ENCODE measurements at regions not wholly inside any gene's neighbourhood (a gene's known extent, or its start where the extent isn't known, plus 50 kb on each side); places are given as distances from the start of the nearest gene placed in this dataset.
"Not testable (repeated sequence)": the region's sequence is repeated elsewhere in the genome, so short reads cannot be mapped to it uniquely, and the experiment has no call there.

DNA sequence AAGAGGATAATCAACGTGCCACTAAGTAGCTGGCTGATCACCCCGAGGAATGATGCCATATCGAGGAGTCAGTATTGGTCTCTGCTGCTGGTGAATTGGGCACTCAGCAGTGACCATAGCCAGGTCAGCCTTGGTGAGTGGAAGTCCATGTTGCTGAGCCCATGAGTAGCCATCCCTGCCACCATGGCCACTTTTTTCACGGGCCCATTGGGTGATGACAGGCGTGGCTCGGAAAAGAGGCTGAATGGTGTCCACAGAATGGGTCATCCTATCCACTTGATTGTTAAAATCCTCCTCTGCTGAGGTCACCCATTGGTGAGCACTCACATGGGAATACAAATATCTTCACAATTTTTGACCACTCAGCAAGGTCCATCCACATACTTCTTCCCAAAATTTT lies 114.4 kb downstream of the UBE2NL start:
- TF ChIP-seq, protein P1, sequence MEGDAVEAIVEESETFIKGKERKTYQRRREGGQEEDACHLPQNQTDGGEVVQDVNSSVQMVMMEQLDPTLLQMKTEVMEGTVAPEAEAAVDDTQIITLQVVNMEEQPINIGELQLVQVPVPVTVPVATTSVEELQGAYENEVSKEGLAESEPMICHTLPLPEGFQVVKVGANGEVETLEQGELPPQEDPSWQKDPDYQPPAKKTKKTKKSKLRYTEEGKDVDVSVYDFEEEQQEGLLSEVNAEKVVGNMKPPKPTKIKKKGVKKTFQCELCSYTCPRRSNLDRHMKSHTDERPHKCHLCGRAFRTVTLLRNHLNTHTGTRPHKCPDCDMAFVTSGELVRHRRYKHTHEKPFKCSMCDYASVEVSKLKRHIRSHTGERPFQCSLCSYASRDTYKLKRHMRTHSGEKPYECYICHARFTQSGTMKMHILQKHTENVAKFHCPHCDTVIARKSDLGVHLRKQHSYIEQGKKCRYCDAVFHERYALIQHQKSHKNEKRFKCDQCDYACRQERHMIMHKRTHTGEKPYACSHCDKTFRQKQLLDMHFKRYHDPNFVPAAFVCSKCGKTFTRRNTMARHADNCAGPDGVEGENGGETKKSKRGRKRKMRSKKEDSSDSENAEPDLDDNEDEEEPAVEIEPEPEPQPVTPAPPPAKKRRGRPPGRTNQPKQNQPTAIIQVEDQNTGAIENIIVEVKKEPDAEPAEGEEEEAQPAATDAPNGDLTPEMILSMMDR (IDR thresholded peaks at IDR 0.05; ENCODE audit: low read depth, low read length): no peak
- H3K9me3 ChIP-seq (ENCODE audit: low read depth): no peaks in the 10 kb centered on the region

DNA sequence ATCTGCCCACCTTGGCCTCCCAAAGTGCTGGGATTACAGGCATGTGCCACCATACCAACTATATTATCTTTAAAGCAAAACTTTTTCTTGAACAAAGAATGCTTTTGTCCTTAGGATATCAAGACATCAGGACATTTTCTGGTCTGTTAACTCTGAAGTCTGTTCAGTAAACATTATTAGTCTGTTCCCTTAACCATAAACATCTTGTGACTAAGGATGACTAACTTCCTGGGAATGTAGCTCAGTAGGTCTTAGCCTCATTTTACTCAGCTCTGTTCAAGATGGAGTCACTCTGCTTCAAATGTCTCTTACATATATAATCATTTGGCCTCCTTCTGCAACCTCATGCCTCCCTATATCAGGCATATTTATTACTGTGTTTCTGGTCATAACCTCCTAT lies 122.9 kb downstream of the UBE2NL start:
- H3K27ac ChIP-seq: no peak overlapping the region
- no peaks in the 10 kb centered on the region for H3K27me3 ChIP-seq
- DNase-seq (ENCODE audit: low read depth in 1 of 2, low spot score in 1 of 2): peak in 1 of 2 donors; percentile 24
- H3K36me3 ChIP-seq: no peaks in the 10 kb centered on the region
- H3K4me3 ChIP-seq: no peak overlapping the region
- TF ChIP-seq, protein P1 (IDR thresholded peaks at IDR 0.05; ENCODE audit: low read depth, low read length): no peak
- no peaks in the 10 kb centered on the region for H3K9me3 ChIP-seq (ENCODE audit: low read depth)
- no peaks in the 10 kb centered on the region for H3K4me1 ChIP-seq (ENCODE audit: low read depth)

More for the DNA sequence above, 114.4 kb downstream of the UBE2NL start:
- Histone ChIP-seq H3K4me3 (no peak overlapping the region), H3K27me3 (no peaks in the 10 kb centered on the region), H3K36me3 (no peaks in the 10 kb centered on the region), H3K27ac (no peak overlapping the region), H3K4me1 (ENCODE audit: low read depth) (no peaks in the 10 kb centered on the region)
- DNase-seq (ENCODE audit: low read depth in 1 of 2, low spot score in 1 of 2): no peak

DNA sequence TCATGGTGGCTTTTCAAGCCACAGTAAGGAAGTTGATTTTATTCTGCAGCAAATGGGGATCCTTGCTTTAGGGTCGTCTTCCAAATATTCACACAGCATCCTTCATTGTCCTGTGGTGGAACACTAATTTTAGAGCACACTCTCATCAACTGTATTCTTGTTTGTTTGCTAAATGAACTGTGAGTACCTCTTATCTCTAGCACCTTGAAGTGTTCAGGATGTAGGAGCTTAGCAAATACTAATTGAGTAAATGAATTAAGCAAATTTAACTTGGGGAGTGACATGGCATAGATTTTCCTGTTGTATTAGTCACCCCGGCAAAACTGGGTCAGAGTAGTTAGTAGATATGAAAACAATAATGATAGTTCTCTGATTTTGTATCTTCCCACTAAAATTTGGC lies 156.9 kb downstream of the UBE2NL start:
- H3K36me3 ChIP-seq: no peaks in the 10 kb centered on the region
- H3K27me3 ChIP-seq: no peaks in the 10 kb centered on the region
- no peak overlapping the region for H3K4me3 ChIP-seq
- no peaks in the 10 kb centered on the region for H3K4me1 ChIP-seq (ENCODE audit: low read depth)
- TF ChIP-seq, protein P1 (IDR thresholded peaks at IDR 0.05; ENCODE audit: low read depth, low read length): no peak
- H3K27ac ChIP-seq: no peak overlapping the region
- no peak for DNase-seq (ENCODE audit: low read depth in 1 of 2, low spot score in 1 of 2)
- H3K9me3 ChIP-seq (ENCODE audit: low read depth): no peaks in the 10 kb centered on the region

DNA sequence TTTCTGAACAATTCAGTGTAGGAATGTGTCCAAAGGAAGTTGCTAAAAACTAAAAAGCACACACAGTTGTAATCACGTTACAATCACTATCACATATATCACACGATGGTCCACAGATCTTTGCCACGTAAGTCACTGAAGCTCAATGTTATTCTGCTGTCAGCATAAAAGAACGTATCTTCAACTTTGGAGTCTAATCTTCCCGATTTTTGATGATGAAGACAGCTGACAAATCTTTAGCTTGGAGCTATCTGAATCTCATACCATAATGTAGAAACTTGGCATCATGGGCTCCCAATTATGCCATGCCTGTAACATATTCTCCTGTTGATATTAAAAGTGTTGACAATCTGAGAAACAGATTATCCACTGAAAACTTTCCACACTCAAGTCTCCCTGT lies 158.4 kb downstream of the UBE2NL start:
- H3K27ac ChIP-seq: no peak overlapping the region
- H3K4me3 ChIP-seq: no peak overlapping the region
- TF ChIP-seq, protein P1 (IDR thresholded peaks at IDR 0.05; ENCODE audit: low read depth, low read length): no peak
- H3K36me3 ChIP-seq: no peaks in the 10 kb centered on the region
- no peaks in the 10 kb centered on the region for H3K4me1 ChIP-seq (ENCODE audit: low read depth)
- H3K9me3 ChIP-seq (ENCODE audit: low read depth): no peaks in the 10 kb centered on the region
- DNase-seq (ENCODE audit: low read depth in 1 of 2, low spot score in 1 of 2): no peak
- H3K27me3 ChIP-seq: no peaks in the 10 kb centered on the region

DNA sequence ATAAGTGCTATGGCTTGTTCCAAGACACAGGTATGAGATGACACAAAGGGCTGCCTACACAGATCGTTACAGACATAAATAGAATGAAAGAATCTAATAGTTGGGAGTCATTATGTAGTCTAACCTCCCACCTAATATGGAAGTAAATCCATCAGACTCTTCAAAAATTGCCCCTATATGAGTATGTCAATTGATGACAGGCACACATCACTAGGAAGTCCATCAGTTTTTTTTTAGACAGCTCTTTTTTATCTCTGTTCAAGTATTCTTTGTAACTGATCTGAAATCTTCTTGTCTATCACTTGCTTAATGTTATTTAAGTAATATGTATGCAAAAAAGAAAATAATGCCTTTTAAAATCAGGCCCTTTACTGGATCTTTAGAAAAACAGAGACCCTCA lies 191.6 kb downstream of the UBE2NL start:
- H3K4me1 ChIP-seq (ENCODE audit: low read depth): no peaks in the 10 kb centered on the region
- no peak overlapping the region for H3K4me3 ChIP-seq
- H3K36me3 ChIP-seq: no peaks in the 10 kb centered on the region
- H3K9me3 ChIP-seq (ENCODE audit: low read depth): no peaks in the 10 kb centered on the region
- no peaks in the 10 kb centered on the region for H3K27me3 ChIP-seq
- H3K27ac ChIP-seq: no peak overlapping the region
- TF ChIP-seq, protein P1 (IDR thresholded peaks at IDR 0.05; ENCODE audit: low read depth, low read length): no peak
- DNase-seq (ENCODE audit: low read depth in 1 of 2, low spot score in 1 of 2): no peak

DNA sequence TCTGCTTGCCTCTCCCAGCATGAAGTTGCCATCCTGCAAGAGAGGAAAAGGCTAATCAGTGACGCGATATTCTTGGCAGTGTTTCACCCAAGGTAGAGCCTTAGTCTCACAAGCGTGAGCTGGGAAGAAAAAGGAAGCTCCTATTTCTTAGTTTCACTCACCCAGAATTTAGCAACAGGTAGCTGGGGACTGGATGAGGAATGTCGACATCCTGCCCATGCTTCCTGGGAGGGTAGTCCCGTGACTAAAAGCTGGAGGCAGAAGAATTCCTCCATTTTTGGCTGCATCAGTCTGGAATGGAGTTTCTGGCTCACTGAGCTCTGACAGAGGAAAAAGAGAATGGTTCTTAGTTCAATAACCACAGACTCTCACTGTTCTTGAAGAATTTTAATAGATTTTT lies 198.4 kb downstream of the UBE2NL start:
- H3K9me3 ChIP-seq (ENCODE audit: low read depth); H3K27me3 ChIP-seq; H3K4me1 ChIP-seq (ENCODE audit: low read depth); H3K27ac ChIP-seq; H3K36me3 ChIP-seq; H3K4me3 ChIP-seq: not testable (repeated sequence)
- DNase-seq (ENCODE audit: low read depth in 1 of 2, low spot score in 1 of 2): peak in 1 of 2 donors; percentile 0

DNA sequence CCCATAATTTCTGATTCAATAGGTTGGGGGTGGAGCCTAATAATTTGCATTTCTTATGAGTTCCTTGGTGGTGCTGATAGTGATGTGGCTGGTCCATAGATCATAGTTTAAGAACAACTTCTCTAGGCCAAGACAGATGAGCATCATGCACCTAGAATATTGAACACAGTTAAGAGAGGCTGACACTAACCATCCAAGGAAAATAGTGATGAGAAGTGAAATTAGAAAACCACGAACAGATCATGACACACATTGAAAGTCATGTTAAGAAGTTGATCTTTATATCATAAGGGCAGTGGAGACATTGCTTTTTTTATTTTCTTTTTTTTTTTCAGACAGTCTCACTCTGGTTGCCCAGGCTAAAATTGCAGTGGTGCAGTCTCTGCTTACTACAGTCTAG lies 205.8 kb downstream of the UBE2NL start:
- DNase-seq (ENCODE audit: low read depth in 1 of 2, low spot score in 1 of 2); H3K4me1 ChIP-seq (ENCODE audit: low read depth); H3K27ac ChIP-seq; H3K36me3 ChIP-seq; H3K4me3 ChIP-seq; H3K9me3 ChIP-seq (ENCODE audit: low read depth); H3K27me3 ChIP-seq: not testable (repeated sequence)

DNA sequence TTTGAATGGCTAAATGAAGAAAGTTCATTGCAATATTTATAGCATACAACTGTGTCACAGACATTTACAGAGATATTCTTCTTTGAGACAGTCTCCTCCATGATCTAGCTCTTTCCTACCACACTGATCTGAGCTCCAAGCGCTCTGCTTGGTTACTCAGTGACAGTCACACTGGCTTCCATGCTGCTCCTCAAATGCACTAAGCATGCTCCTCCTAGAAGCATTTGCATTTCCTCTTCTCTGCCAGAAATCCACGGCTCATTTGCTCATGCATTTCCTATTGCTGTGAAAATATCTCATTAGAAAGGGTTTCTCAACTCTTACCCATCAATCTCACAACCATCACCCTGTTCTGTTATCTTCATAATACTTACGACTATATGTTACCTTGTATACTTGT lies 208.2 kb downstream of the UBE2NL start:
- H3K4me3 ChIP-seq; H3K9me3 ChIP-seq (ENCODE audit: low read depth); DNase-seq (ENCODE audit: low read depth in 1 of 2, low spot score in 1 of 2); H3K27ac ChIP-seq; H3K27me3 ChIP-seq; H3K4me1 ChIP-seq (ENCODE audit: low read depth); H3K36me3 ChIP-seq: not testable (repeated sequence)

DNA sequence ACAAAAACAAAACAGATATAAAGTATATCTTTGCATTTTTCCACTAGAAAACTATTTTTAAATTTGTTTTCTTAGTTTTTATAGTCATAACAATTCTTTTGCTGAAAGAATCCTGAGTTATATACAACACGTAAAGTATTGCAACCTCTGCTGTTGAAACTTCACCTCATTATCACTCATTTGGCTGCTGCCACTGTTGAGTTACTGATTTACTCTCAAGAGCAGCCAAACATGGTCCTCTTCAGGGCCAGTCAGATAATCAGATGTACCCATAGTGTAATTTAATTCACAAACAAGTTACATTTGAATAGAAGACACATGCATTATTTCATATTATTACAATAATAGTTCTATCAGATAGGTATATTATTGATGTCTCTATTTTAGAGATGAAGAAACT lies 235.6 kb downstream of the UBE2NL start:
- not testable (repeated sequence) for H3K4me1 ChIP-seq (ENCODE audit: low read depth); H3K9me3 ChIP-seq (ENCODE audit: low read depth); H3K27me3 ChIP-seq; DNase-seq (ENCODE audit: low read depth in 1 of 2, low spot score in 1 of 2); H3K36me3 ChIP-seq; H3K4me3 ChIP-seq; H3K27ac ChIP-seq

DNA sequence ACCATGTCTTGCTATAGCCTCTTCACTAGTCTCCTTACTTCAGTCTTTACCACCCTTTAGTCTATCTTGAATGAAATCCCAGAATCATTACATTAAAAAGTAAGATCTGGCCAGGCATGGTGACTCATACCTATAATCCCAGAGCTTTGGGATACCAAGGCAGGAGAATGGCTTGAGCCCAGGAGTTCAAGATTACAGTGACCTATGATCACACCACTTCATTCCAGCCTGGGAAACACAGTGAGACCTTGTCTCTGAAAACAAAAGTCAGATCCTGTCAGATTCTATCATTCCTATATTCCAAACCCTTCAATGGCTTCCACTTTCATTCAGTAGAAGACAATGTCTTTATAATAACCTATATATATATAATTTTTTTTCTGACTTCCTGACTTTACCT lies 237.7 kb downstream of the UBE2NL start:
- H3K36me3 ChIP-seq; H3K27ac ChIP-seq; H3K4me3 ChIP-seq; H3K4me1 ChIP-seq (ENCODE audit: low read depth); DNase-seq (ENCODE audit: low read depth in 1 of 2, low spot score in 1 of 2); H3K9me3 ChIP-seq (ENCODE audit: low read depth); H3K27me3 ChIP-seq: not testable (repeated sequence)

Measured in cardiac muscle cell (in vitro differentiated cells and primary cell).